ENCODE measurements at regions not wholly inside any gene's neighbourhood (a gene's known extent, or its start where the extent isn't known, plus 50 kb on each side); places are given as distances from the start of the nearest gene placed in this dataset.

- TF ChIP-seq, protein P1, sequence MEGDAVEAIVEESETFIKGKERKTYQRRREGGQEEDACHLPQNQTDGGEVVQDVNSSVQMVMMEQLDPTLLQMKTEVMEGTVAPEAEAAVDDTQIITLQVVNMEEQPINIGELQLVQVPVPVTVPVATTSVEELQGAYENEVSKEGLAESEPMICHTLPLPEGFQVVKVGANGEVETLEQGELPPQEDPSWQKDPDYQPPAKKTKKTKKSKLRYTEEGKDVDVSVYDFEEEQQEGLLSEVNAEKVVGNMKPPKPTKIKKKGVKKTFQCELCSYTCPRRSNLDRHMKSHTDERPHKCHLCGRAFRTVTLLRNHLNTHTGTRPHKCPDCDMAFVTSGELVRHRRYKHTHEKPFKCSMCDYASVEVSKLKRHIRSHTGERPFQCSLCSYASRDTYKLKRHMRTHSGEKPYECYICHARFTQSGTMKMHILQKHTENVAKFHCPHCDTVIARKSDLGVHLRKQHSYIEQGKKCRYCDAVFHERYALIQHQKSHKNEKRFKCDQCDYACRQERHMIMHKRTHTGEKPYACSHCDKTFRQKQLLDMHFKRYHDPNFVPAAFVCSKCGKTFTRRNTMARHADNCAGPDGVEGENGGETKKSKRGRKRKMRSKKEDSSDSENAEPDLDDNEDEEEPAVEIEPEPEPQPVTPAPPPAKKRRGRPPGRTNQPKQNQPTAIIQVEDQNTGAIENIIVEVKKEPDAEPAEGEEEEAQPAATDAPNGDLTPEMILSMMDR (IDR thresholded peaks at IDR 0.05), result no peak
- TF ChIP-seq POLR2A (IDR thresholded peaks at IDR 0.05), result no peak
These were observed 138.1 kb downstream of the EMB start for GRCh38 chr5:50302815-50303490.
